Transverse colon (tissue), 4 donors: ENCODE measurements at regions not wholly inside any gene's neighbourhood (a gene's known extent, or its start where the extent isn't known, plus 50 kb on each side); places are given as distances from the start of the nearest gene placed in this dataset.

Source experiments
- DNase-seq: peaks from one replicate; pipeline ENCODE4 v3.0.0-alpha.2; 2019
- H3K27ac ChIP-seq, 4 donors: fragments of 200-600 bp; sonication (generic); 2 replicates each; pipeline ENCODE4 v1.5.1; 2016 to 2018; ENCODE audit warnings: inconsistent platforms in 4 of 4
- H3K27me3 ChIP-seq: fragments of 200-600 bp; sonication (generic); 2 replicates; pipeline ENCODE4 v1.5.1; 2017; ENCODE audit warnings: inconsistent platforms
- H3K36me3 ChIP-seq, 4 donors: fragments of 200-600 bp; sonication (generic); 2 replicates each; pipeline ENCODE4 v1.5.1; 2017 to 2019; ENCODE audit warnings: inconsistent platforms in 4 of 4
- H3K4me1 ChIP-seq, 4 donors: fragments of 200-600 bp; sonication (generic); 2 replicates each; pipeline ENCODE4 v1.5.1; 2017 to 2020; ENCODE audit warnings: inconsistent platforms in 4 of 4
- H3K4me3 ChIP-seq, 4 donors: fragments of 200-600 bp; sonication (generic); 1 replicate in 1 of 4; 2 replicates in 3 of 4; pipeline versions ENCODE4 v1.5.1 to v1.6.1; 2017 to 2019; ENCODE audit warnings: inconsistent platforms in 4 of 4
- H3K9me3 ChIP-seq, 2 donors: fragments of 200-600 bp; sonication (generic); 2 replicates each; pipeline ENCODE4 v1.5.1; 2017 to 2019; ENCODE audit warnings: inconsistent platforms in 2 of 2
- EP300 ChIP-seq: sonication (generic); formaldehyde crosslinking; IDR thresholded peaks from one replicate; pipeline ENCODE4 v1.6.1; 2017; ENCODE audit warnings: antibody characterized with exemption, low read depth
- POLR2A ChIP-seq: fragments of 450-650 bp; IDR thresholded peaks from one replicate; pipeline ENCODE4 v1.6.1; 2016; ENCODE audit warnings: antibody characterized with exemption, mild to moderate bottlenecking, moderate library complexity
- POLR2AphosphoS5 ChIP-seq, 3 donors: sonication (generic); formaldehyde crosslinking; IDR thresholded peaks; one replicate each; pipeline ENCODE4 v1.6.1; 2016; ENCODE audit warnings: antibody characterized with exemption in 3 of 3
- WGBS, 2 donors: methylation state at CpG; one replicate each; pipeline ENCODE4 v1.1.5; 2018; ENCODE audit warnings: low coverage in 1 of 2; 5-methylcytosine and 5-hydroxymethylcytosine counted together
- in situ Hi-C, 4 donors: fragments of 200-750 bp; cut with MboI; loops; one replicate each; pipeline versions ENCODE4 v1.15.0 to v1.15.1; 2017; ENCODE audit warnings: low sequenced_read_pairs in 3 of 4, low pct_ligation_motif_present in 1 of 4, low pct_unique_long_range_greater_than_20kb in 1 of 4
- intact Hi-C: fragments of 100-400 bp; cut with DNase I; formaldehyde crosslinking; loops from one replicate; pipeline ENCODE4 v1.15.1; 2023; ENCODE audit warnings: low total_unique reads
- TF ChIP-seq, protein P1 (sequence below), 5 experiments: fragments of 200-600 bp in 3 of 5; fragments of 450-650 bp in 2 of 5; sonication (generic) in 3 of 5; IDR thresholded peaks; 1 replicate in 2 of 5; 2 replicates in 3 of 5; pipeline ENCODE4 v1.5.1; 2016 to 2017; ENCODE audit warnings: antibody characterized with exemption in 5 of 5, inconsistent platforms in 3 of 5, mild to moderate bottlenecking in 2 of 5, moderate library complexity in 1 of 5

DNA sequence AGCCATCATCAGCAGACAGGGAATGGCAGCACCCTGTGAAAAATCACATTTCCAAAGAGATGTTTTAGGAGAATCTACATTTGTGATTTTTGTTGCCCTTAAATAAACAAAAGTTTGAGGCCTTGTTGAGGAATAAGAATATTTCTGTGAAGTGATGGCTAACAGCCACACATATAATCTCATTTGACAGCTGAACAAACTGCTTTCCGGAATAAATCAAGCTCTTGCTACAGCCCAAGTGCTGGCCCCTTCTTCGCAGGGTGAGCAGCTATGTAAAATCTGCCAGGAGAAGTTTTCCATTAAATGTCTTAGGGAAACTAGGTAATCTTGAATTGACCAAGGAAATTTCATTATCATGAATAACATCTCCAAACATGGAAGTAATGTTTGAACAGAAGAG lies 106.4 kb upstream of the GPM6B start:
- intact Hi-C loops (no loop called here), in situ Hi-C loops (no loop called here)
- WGBS, 2 donors = 78% methylated on average over 2 of the region's 2 CpGs; no CpG with 5 or more reads in 1 of the 2 donors
- Histone ChIP-seq H3K27me3 (no peaks in the 10 kb centered on the region), H3K4me3 (no peak overlapping the region), H3K27ac (no peak overlapping the region), H3K36me3 (no peaks in the 10 kb centered on the region), H3K9me3 (no peaks in the 10 kb centered on the region), H3K4me1 (no peaks in the 10 kb centered on the region)
- DNase-seq = no peak
- no peak for TF ChIP-seq POLR2AphosphoS5 (IDR thresholded peaks at IDR 0.05)
- no peak for TF ChIP-seq POLR2A
- TF ChIP-seq, protein P1, sequence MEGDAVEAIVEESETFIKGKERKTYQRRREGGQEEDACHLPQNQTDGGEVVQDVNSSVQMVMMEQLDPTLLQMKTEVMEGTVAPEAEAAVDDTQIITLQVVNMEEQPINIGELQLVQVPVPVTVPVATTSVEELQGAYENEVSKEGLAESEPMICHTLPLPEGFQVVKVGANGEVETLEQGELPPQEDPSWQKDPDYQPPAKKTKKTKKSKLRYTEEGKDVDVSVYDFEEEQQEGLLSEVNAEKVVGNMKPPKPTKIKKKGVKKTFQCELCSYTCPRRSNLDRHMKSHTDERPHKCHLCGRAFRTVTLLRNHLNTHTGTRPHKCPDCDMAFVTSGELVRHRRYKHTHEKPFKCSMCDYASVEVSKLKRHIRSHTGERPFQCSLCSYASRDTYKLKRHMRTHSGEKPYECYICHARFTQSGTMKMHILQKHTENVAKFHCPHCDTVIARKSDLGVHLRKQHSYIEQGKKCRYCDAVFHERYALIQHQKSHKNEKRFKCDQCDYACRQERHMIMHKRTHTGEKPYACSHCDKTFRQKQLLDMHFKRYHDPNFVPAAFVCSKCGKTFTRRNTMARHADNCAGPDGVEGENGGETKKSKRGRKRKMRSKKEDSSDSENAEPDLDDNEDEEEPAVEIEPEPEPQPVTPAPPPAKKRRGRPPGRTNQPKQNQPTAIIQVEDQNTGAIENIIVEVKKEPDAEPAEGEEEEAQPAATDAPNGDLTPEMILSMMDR (IDR thresholded peaks at IDR 0.05) = no peak
- no peak for TF ChIP-seq EP300

DNA sequence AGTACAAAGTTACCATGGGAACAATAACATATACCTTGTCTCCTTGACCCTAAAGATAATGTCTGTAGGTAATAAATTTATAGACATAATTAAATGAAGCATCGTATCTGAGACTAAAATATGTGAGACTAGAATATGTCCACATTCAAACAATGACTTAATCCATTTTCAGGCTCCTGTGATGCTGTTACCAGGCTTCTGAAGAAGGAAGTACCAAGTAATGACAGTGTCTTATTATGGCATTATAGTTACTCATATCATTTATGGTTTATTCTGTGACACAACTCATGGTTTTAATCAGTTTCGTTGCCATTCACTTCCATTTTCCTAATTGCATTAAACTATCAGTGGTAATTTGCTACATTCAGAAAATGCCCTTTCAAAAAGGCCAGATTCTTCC lies 100.6 kb upstream of the GPM6B start:
- no peak for DNase-seq
- no peaks in the 10 kb centered on the region for H3K36me3 ChIP-seq
- H3K9me3 ChIP-seq = no peaks in the 10 kb centered on the region
- no peak overlapping the region for H3K4me3 ChIP-seq
- H3K27me3 ChIP-seq = no peaks in the 10 kb centered on the region
- no peak overlapping the region for H3K27ac ChIP-seq
- intact Hi-C loops = no loop called here
- in situ Hi-C loops = no loop called here
- H3K4me1 ChIP-seq = no peaks in the 10 kb centered on the region
- TF ChIP-seq POLR2A = no peak
- TF ChIP-seq, protein P1 (IDR thresholded peaks at IDR 0.05) = no peak
- no peak for TF ChIP-seq EP300
- TF ChIP-seq POLR2AphosphoS5 (IDR thresholded peaks at IDR 0.05) = no peak
- 42 to 73% methylated on average over 2 of the region's 2 CpGs for WGBS, 2 donors

DNA sequence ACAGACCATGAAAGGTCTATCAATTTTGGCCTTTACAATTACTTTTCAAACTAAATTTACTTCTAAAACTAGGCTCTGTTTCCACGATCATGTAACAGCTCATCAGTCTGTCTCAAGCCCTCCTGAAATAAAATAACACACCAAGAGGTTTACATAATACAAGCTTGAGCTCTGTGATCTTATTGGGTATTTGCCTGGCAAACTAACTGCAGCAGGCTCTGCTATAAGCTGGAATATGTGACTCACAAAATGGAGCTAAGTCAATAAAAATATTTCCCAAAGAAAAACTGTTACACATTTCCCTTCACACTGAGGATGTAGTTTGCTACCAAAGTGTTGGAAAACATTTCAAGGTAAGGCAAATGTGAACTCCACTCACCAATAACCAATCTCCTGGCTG lies 94.7 kb upstream of the GPM6B start:
- Histone ChIP-seq H3K27ac (no peak overlapping the region), H3K36me3 (no peaks in the 10 kb centered on the region), H3K9me3 (no peaks in the 10 kb centered on the region), H3K27me3 (no peaks in the 10 kb centered on the region), H3K4me3 (no peak overlapping the region), H3K4me1 (no peaks in the 10 kb centered on the region)
- WGBS, 2 donors = 77% methylated on average over 1 of the region's 1 CpG; no CpG with 5 or more reads in 1 of the 2 donors
- intact Hi-C loops = no loop called here
- DNase-seq = no peak
- in situ Hi-C loops = no loop called here
- no peak for TF ChIP-seq EP300
- TF ChIP-seq, protein P1 (IDR thresholded peaks at IDR 0.05) = no peak

DNA sequence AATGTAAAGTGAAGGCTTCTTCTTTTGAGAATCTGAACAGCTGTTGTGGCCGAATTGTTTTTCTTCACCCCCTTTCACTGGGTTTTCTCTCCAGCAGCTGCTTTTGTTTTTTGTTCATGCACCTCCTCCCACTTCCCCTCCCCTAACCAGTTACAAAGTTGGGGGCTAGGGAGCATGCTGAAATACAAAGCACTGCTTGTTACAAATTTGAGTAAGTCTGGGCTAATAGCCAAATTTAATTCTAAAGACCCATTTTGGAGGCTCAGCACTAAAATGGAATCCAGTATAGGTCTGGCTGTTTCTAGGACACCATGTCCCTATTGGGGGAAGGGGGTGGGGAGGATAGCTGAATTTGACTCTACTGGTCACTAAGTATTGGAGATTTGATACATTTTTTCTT lies 89.2 kb upstream of the GPM6B start:
- 42% methylated on average over 1 of the region's 1 CpG; no CpG with 5 or more reads in 1 of the 2 donors for WGBS, 2 donors
- no peak overlapping the region for H3K27ac ChIP-seq
- intact Hi-C loops = loop anchor here (5.0 kb wide), 1 partner anchor 971 kb away; no protein-coding TSS in a partner anchor
- no peaks in the 10 kb centered on the region for H3K27me3 ChIP-seq
- no peaks in the 10 kb centered on the region for H3K36me3 ChIP-seq
- in situ Hi-C loops = no loop called here
- TF ChIP-seq EP300 (no peak), POLR2AphosphoS5 (IDR thresholded peaks at IDR 0.05) (no peak), POLR2A (no peak)
- TF ChIP-seq, protein P1 (IDR thresholded peaks at IDR 0.05) = no peak
- no peaks in the 10 kb centered on the region for H3K9me3 ChIP-seq
- no peak overlapping the region for H3K4me3 ChIP-seq
- no peaks in the 10 kb centered on the region for H3K4me1 ChIP-seq
- no peak for DNase-seq
